MCF 10A (cell line): ENCODE measurements at regions not wholly inside any gene's neighbourhood (a gene's known extent, or its start where the extent isn't known, plus 50 kb on each side); places are given as distances from the start of the nearest gene placed in this dataset.

Experiments
- BruUV-seq: library from RNA; stranded (reverse); fragments of 400-500 nt; replicated peaks from 2 replicates; lab custom pipeline; 2021; lab: Mats Ljungman, UMichigan
- CTCF ChIA-PET: fragments of 300-600 bp; sonication (Branson Sonifier 250); formaldehyde crosslinking; extraction: SDS; loops from one replicate; lab custom pipeline; 2021; ENCODE audit warnings: antibody characterized with exemption, inconsistent platforms; lab: Yijun Ruan, JAX
- POLR2A ChIA-PET: fragments of 300-600, 350-650 bp; sonication (Branson Sonifier 250); formaldehyde crosslinking; extraction: SDS; loops from one replicate; lab custom pipeline; 2020; ENCODE audit warnings: antibody characterized with exemption, inconsistent platforms; lab: Yijun Ruan, JAX
- DNase-seq: peaks from one replicate; pipeline ENCODE4 v3.0.0-alpha.2; 2018; ENCODE audit not compliant: unreplicated experiment
- H3K27ac Mint-ChIP-seq: one replicate; pipeline ENCODE4 v1.8.0; 2022; ENCODE audit warnings: mild to moderate bottlenecking, low read depth, mixed read lengths; ENCODE audit not compliant: unreplicated experiment
- H3K27me3 Mint-ChIP-seq: one replicate; pipeline ENCODE4 v1.8.0; 2022; ENCODE audit warnings: mixed read lengths; ENCODE audit not compliant: insufficient read depth, unreplicated experiment
- H3K36me3 Mint-ChIP-seq: one replicate; pipeline ENCODE4 v1.8.0; 2022; ENCODE audit warnings: mild to moderate bottlenecking, moderate library complexity, mixed read lengths; ENCODE audit not compliant: insufficient read depth, unreplicated experiment
- H3K4me1 Mint-ChIP-seq: one replicate; pipeline ENCODE4 v1.8.0; 2022; ENCODE audit warnings: mixed read lengths; ENCODE audit not compliant: insufficient read depth, unreplicated experiment
- H3K4me3 Mint-ChIP-seq: one replicate; pipeline ENCODE4 v1.8.0; 2022; ENCODE audit warnings: mild to moderate bottlenecking, moderate library complexity, mixed read lengths; ENCODE audit not compliant: unreplicated experiment
- H3K9me3 Mint-ChIP-seq: one replicate; pipeline ENCODE4 v1.8.0; 2022; ENCODE audit warnings: mixed read lengths; ENCODE audit not compliant: unreplicated experiment
- CTCF ChIP-seq: fragments of 200-600 bp; IDR thresholded peaks from one replicate; pipeline ENCODE4 v1.8.0; 2022; ENCODE audit warnings: antibody characterized with exemption, mild to moderate bottlenecking; ENCODE audit not compliant: unreplicated experiment
- intact Hi-C: fragments of 100-400 bp; cut with micrococcal nuclease; formaldehyde crosslinking; loops from 2 replicates; pipeline ENCODE4 v1.14.1; 2022

GRCh38 chr2:35614640-35615039, 740.9 kb upstream of the CRIM1 start:
- DNase-seq, result no peak
- no peaks in the 10 kb centered on the region for H3K9me3 Mint-ChIP-seq
- H3K4me1 Mint-ChIP-seq, result no peaks in the 10 kb centered on the region
- intact Hi-C loops, result no loop called here
- no peak overlapping the region for H3K4me3 Mint-ChIP-seq
- H3K27me3 Mint-ChIP-seq, result peaks cover 60% of the 10 kb centered on the region
- H3K36me3 Mint-ChIP-seq, result no peaks in the 10 kb centered on the region
- CTCF ChIA-PET, result interaction anchor here (0.7 kb wide), 1 partner anchor 227 kb away, joined by 3 read pairs; no protein-coding TSS in a partner anchor
- no peak overlapping the region for H3K27ac Mint-ChIP-seq
- POLR2A ChIA-PET, result no interaction called here
- BruUV-seq, result no TSS peak
- TF ChIP-seq CTCF, result no peak

DNA sequence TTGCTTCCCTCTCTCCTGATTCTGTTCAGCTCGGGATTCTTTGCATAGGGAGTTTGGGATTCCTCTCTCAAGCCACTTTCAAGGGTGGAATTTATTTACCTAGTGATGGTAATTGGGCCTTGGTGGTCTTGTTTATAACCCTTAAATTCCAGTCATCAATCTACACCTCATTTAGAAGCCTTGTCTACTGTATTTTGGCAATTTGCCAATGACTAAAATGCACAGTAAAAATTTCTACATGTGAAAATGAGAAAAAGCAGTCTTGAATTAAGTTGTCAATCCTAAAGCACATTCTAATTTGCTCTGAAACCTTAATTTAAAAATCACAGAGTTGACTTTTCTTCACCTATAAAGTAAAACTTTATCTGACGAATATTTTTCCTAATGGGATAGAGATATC, 749.2 kb upstream of the CRIM1 start:
- Mint-ChIP-seq H3K36me3 (no peaks in the 10 kb centered on the region), H3K9me3 (no peaks in the 10 kb centered on the region), H3K4me3 (no peak overlapping the region), H3K4me1 (no peaks in the 10 kb centered on the region), H3K27ac (no peak overlapping the region), H3K27me3 (peaks cover 14% of the 10 kb centered on the region)
- CTCF ChIA-PET, result interaction anchor here (0.7 kb wide), 1 partner anchor 178 kb away, joined by 3 read pairs; no protein-coding TSS in a partner anchor
- POLR2A ChIA-PET, result no interaction called here
- BruUV-seq, result no TSS peak
- no peak for DNase-seq
- no peak for TF ChIP-seq CTCF
- intact Hi-C loops, result no loop called here

GRCh38 chr2:35598310-35598709, 757.3 kb upstream of the CRIM1 start:
- Mint-ChIP-seq H3K9me3 (no peaks in the 10 kb centered on the region), H3K4me1 (no peaks in the 10 kb centered on the region), H3K4me3 (no peak overlapping the region), H3K27ac (no peak overlapping the region), H3K36me3 (no peaks in the 10 kb centered on the region), H3K27me3 (no peaks in the 10 kb centered on the region)
- ChIA-PET POLR2A (no interaction called here), CTCF (interaction anchor here (1.4 kb wide), 1 partner anchor 18 kb away, joined by 3 read pairs; no protein-coding TSS in a partner anchor)
- BruUV-seq, result no TSS peak
- intact Hi-C loops, result no loop called here
- no peak for TF ChIP-seq CTCF
- DNase-seq, result no peak

DNA sequence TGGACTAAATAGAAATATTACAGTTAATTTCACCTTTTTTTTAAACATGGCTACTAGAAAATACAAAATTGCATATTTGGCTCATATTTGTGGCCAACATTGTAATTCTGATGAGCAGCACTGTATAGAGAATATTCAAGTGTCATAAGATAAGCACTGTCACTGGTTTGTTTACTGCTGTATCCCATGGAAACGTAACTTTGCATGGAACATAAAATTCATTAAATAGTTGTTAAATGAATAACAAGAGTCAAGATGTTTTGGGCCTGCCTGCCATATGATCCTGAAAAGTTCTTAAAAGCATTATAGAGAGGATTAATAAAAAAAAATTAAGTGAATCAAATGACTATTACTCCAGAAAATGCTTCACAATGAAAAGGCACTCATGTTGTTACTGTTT, 763.7 kb upstream of the CRIM1 start:
- POLR2A ChIA-PET, result no interaction called here

More for the DNA sequence above, 763.7 kb upstream of the CRIM1 start:
- Mint-ChIP-seq H3K4me1 (no peaks in the 10 kb centered on the region), H3K4me3 (no peak overlapping the region), H3K36me3 (no peaks in the 10 kb centered on the region), H3K27me3 (no peaks in the 10 kb centered on the region), H3K9me3 (no peaks in the 10 kb centered on the region), H3K27ac (no peak overlapping the region)
- intact Hi-C loops, result no loop called here
- DNase-seq, result no peak
- no TSS peak for BruUV-seq
- TF ChIP-seq CTCF, result no peak
- CTCF ChIA-PET, result no interaction called here
